K562 (cell line): ENCODE measurements at regions not wholly inside any gene's neighbourhood (a gene's known extent, or its start where the extent isn't known, plus 50 kb on each side); places are given as distances from the start of the nearest gene placed in this dataset.

Experiments used
- ATAC-seq: fragments of 200-7000 bp; cut with Tn5 transposase; 3 replicates; pipeline ENCODE4 v1.9.1; 2020; ENCODE audit warnings: moderate library complexity
- BruUV-seq: library from RNA; stranded (reverse); fragments of 400-500 nt; replicated peaks from 2 replicates; lab custom pipeline; 2021; lab: Mats Ljungman, UMichigan
- CTCF ChIA-PET: fragments of 300-600 bp; formaldehyde crosslinking; extraction: SDS; loops from one replicate; lab custom pipeline; 2021; ENCODE audit warnings: low intra/inter-chr PET ratio; lab: Yijun Ruan, JAX
- POLR2A ChIA-PET: fragments of 300-600, 350-650 bp; sonication (Branson Sonifier 250); formaldehyde crosslinking; extraction: SDS; loops from one replicate; lab custom pipeline; 2021; ENCODE audit warnings: antibody characterized with exemption, inconsistent platforms; lab: Yijun Ruan, JAX
- DNase-seq, 4 experiments: peaks; one replicate each; pipeline versions ENCODE4 v3.0.0 to v3.0.0-alpha.2; 2011 to 2018; ENCODE audit warnings: low spot score in 3 of 4, mixed read lengths in 3 of 4; ENCODE audit errors: extremely low read depth in 1 of 4
- FAIRE-seq: peaks from 2 replicates; lab custom pipeline; 2011; peaks lifted over from hg19 to GRCh38; lab: Jason Lieb, UNC
- H2AFZ ChIP-seq: 2 replicates; pipeline ENCODE4 v1.6.0; 2011; ENCODE audit warnings: low read depth, low read length, control low read depth, inconsistent platforms
- H3K27ac ChIP-seq: fragments of 200-600 bp; 3 replicates; pipeline ENCODE4 v1.8.0; 2011; ENCODE audit warnings: low read depth, mild to moderate bottlenecking, control low read depth, inconsistent platforms, low read length, moderate library complexity, mixed read lengths; ENCODE audit errors: extremely low read depth
- H3K27me3 ChIP-seq, 2 experiments: fragments of 300-600 bp in 1 of 2; 2 replicates in 1 of 2; 3 replicates in 1 of 2; pipeline versions ENCODE4 v1.6.0 to v1.8.0; 2011; ENCODE audit warnings: inconsistent platforms in 2 of 2, low read length in 2 of 2, mild to moderate bottlenecking in 1 of 2, mixed read lengths in 1 of 2, moderate library complexity in 1 of 2; ENCODE audit not compliant: control insufficient read depth in 2 of 2, insufficient read depth in 2 of 2
- H3K36me3 ChIP-seq: fragments of 300-600 bp; 3 replicates; pipeline ENCODE4 v1.8.0; 2011; ENCODE audit warnings: mild to moderate bottlenecking, low read length, inconsistent platforms; ENCODE audit not compliant: control insufficient read depth, insufficient read depth
- H3K4me1 ChIP-seq, 2 experiments: fragments of 200-600 bp in 1 of 2; replicated peaks in 1 of 2; 2 replicates in 1 of 2; 3 replicates in 1 of 2; pipeline versions ENCODE4 v1.5.1 to v1.8.0; 2011; ENCODE audit warnings: inconsistent platforms in 2 of 2, low read length in 2 of 2, mild to moderate bottlenecking in 1 of 2, mixed read lengths in 1 of 2, moderate library complexity in 1 of 2; ENCODE audit not compliant: control insufficient read depth in 2 of 2, insufficient read depth in 2 of 2
- H3K4me2 ChIP-seq: 2 replicates; pipeline ENCODE4 v1.6.1; 2011; ENCODE audit warnings: low read length, control low read depth, inconsistent platforms, mixed read lengths; ENCODE audit not compliant: insufficient read depth
- H3K4me3 ChIP-seq: fragments of 200-600 bp; sonication (generic), shearing (Covaris generic); 2 replicates; pipeline ENCODE4 v1.5.1; 2016; ENCODE audit warnings: control low read depth, inconsistent platforms
- H3K79me2 ChIP-seq: fragments of 200-600 bp; 3 replicates; pipeline ENCODE4 v1.8.0; 2011; ENCODE audit warnings: low read length, inconsistent platforms; ENCODE audit not compliant: control insufficient read depth, insufficient read depth
- H3K9ac ChIP-seq, 2 experiments: 2 replicates each; pipeline versions ENCODE4 v1.6.0 to v1.6.1; 2011; ENCODE audit warnings: low read depth in 2 of 2, low read length in 2 of 2, control low read depth in 1 of 2, inconsistent platforms in 1 of 2, mild to moderate bottlenecking in 1 of 2, mixed read lengths in 1 of 2; ENCODE audit not compliant: insufficient read depth in 1 of 2
- H3K9me1 ChIP-seq: one replicate; pipeline ENCODE4 v1.6.0; 2011; ENCODE audit warnings: inconsistent platforms, mild to moderate bottlenecking, low read length, moderate library complexity; ENCODE audit not compliant: control insufficient read depth, insufficient read depth
- H3K9me3 ChIP-seq: replicated peaks from 2 replicates; pipeline ENCODE4 v1.5.1; 2011; ENCODE audit warnings: low read depth, low read length, inconsistent platforms; ENCODE audit not compliant: control insufficient read depth, insufficient read depth
- H4K20me1 ChIP-seq: replicated peaks from 2 replicates; pipeline ENCODE4 v1.6.1; 2011; ENCODE audit warnings: low read length, inconsistent platforms, mixed read lengths; ENCODE audit not compliant: control insufficient read depth, insufficient read depth
- KLF16 ChIP-seq: IDR thresholded peaks from 2 replicates; pipeline ENCODE4 v1.6.1; 2016; ENCODE audit warnings: antibody characterized with exemption
- MCM7 ChIP-seq, 2 experiments: fragments of 450-650 bp; IDR thresholded peaks; 2 replicates each; pipeline ENCODE4 v1.6.1; 2016 to 2018
- NELFE ChIP-seq: IDR thresholded peaks from 2 replicates; pipeline ENCODE4 v1.6.1; 2011; ENCODE audit warnings: mild to moderate bottlenecking; ENCODE audit not compliant: insufficient read depth, insufficient read length
- PHB2 ChIP-seq: fragments of 450-650 bp; IDR thresholded peaks from 2 replicates; pipeline ENCODE4 v1.6.1; 2017; ENCODE audit warnings: low read depth
- SREBF2 ChIP-seq: sonication (generic); formaldehyde crosslinking; IDR thresholded peaks from 2 replicates; pipeline ENCODE4 v1.4.0; 2020; ENCODE audit warnings: mild to moderate bottlenecking, missing genetic modification reagents
- STAT5B ChIP-seq: fragments of 250-450 bp; sonication (Bioruptor Pico); IDR thresholded peaks from 2 replicates; pipeline ENCODE4 v1.8.0; 2021; ENCODE audit warnings: mild to moderate bottlenecking, inconsistent platforms
- XRCC5 ChIP-seq: fragments of 200-400 bp; formaldehyde crosslinking; IDR thresholded peaks from 2 replicates; pipeline ENCODE4 v1.6.1; 2017; ENCODE audit warnings: low read depth, mild to moderate bottlenecking, low read length
- WGBS: fragments of 100-300 bp; shearing (Covaris generic); methylation state at CpG from one replicate; pipeline ENCODE4 v1.1.6; 2016; ENCODE audit warnings: low coverage, mixed read lengths; ENCODE audit not compliant: insufficient coverage; ENCODE audit errors: missing lambda C conversion rate; 5-methylcytosine and 5-hydroxymethylcytosine counted together
- in situ Hi-C: fragments of 300-500 bp; cut with MboI; formaldehyde crosslinking; loops from 4 replicates; pipeline ENCODE4 v1.15.0; 2018; ENCODE audit warnings: inconsistent platforms, mixed read lengths
- intact Hi-C: fragments of 100-400 bp; cut with micrococcal nuclease; formaldehyde crosslinking; loops from 2 replicates; pipeline ENCODE4 v1.14.2; 2022
- TF ChIP-seq, protein P1 (sequence below): fragments of 250-450 bp; sonication (Bioruptor Pico); IDR thresholded peaks from 2 replicates; pipeline ENCODE4 v1.5.1; 2021; ENCODE audit warnings: mild to moderate bottlenecking
- TF ChIP-seq, protein P2 (sequence below): sonication (generic); formaldehyde crosslinking; IDR thresholded peaks from 2 replicates; pipeline ENCODE4 v1.8.1; 2023; ENCODE audit warnings: mild to moderate bottlenecking, missing genetic modification reagents
- TF ChIP-seq, protein P3 (sequence below), 2 experiments: fragments of 450-650 bp; conservative IDR thresholded peaks; 2 replicates each; pipeline ENCODE4 v1.6.1; 2017; ENCODE audit warnings: mild to moderate bottlenecking in 2 of 2, moderate library complexity in 2 of 2
- TF ChIP-seq, protein P4 (sequence below): fragments of 250-450 bp; sonication (Bioruptor Pico); IDR thresholded peaks from 2 replicates; pipeline ENCODE4 v1.4.0; 2020; ENCODE audit warnings: mild to moderate bottlenecking, moderate library complexity, borderline replicate concordance
- TF ChIP-seq, protein P5 (sequence below): sonication (generic); formaldehyde crosslinking; IDR thresholded peaks from 2 replicates; pipeline ENCODE4 v1.8.0; 2023; ENCODE audit warnings: mild to moderate bottlenecking, missing genetic modification reagents

DNA sequence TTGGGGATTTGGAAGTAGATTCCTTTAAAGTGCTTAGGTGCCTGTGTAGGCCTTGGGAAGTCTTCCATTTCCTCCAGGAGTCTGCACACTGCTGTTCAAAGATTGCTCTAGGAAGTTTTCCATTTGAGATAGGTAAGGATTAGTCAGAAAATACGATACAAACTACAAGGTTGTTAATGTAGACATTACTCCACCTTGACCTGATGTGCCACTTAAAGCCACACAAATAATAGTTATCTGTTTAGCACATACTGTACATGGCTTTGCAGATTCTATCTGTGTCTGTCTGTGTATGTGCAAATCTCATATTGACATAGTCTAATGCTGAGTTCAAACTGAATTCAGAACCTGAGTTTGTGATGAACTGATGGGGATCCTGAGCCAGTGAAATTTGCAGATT, 118.4 kb downstream of the RHOU start:
- intact Hi-C loops = no loop called here
- no peaks in the 10 kb centered on the region for H3K79me2 ChIP-seq
- no peak overlapping the region for H3K4me2 ChIP-seq
- ChIA-PET POLR2A (no interaction called here), CTCF (no interaction called here)
- H3K36me3 ChIP-seq = no peaks in the 10 kb centered on the region
- DNase-seq (no peak), FAIRE-seq (no peak), ATAC-seq (no peak)
- 0% methylated on average over 1 of the region's 1 CpG for WGBS
- H3K9me3 ChIP-seq = no peaks in the 10 kb centered on the region
- no TSS peak for BruUV-seq
- H4K20me1 ChIP-seq = no peaks in the 10 kb centered on the region
- no peak overlapping the region for H3K4me3 ChIP-seq
- no peak overlapping the region for H2AFZ ChIP-seq
- H3K9me1 ChIP-seq = no peaks in the 10 kb centered on the region
- no peak overlapping the region for H3K27ac ChIP-seq
- H3K9ac ChIP-seq = no peak overlapping the region
- in situ Hi-C loops = no loop called here
- no peaks in the 10 kb centered on the region for H3K4me1 ChIP-seq
- peaks cover 0 to 10% of the 10 kb centered on the region in 2 experiments; a peak in 1 of 5 replicates for H3K27me3 ChIP-seq
- TF ChIP-seq STAT5B (CRISPR knock-in tag) = no peak
- TF ChIP-seq SREBF2 (CRISPR knock-in tag) = no peak
- no peak for TF ChIP-seq PHB2
- TF ChIP-seq, protein P1, sequence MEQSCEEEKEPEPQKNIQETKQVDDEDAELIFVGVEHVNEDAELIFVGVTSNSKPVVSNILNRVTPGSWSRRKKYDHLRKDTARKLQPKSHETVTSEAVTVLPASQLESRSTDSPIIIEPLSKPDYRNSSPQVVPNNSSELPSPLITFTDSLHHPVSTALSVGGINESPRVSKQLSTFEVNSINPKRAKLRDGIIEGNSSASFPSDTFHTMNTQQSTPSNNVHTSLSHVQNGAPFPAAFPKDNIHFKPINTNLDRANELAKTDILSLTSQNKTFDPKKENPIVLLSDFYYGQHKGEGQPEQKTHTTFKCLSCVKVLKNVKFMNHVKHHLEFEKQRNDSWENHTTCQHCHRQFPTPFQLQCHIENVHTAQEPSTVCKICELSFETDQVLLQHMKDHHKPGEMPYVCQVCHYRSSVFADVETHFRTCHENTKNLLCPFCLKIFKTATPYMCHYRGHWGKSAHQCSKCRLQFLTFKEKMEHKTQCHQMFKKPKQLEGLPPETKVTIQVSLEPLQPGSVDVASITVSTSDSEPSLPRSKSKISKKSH (CRISPR knock-in tag) = no peak
- no peak for TF ChIP-seq NELFE
- TF ChIP-seq MCM7 (IDR thresholded peaks at IDR 0.05) = no peak
- no peak for TF ChIP-seq KLF16
- TF ChIP-seq, protein P2, sequence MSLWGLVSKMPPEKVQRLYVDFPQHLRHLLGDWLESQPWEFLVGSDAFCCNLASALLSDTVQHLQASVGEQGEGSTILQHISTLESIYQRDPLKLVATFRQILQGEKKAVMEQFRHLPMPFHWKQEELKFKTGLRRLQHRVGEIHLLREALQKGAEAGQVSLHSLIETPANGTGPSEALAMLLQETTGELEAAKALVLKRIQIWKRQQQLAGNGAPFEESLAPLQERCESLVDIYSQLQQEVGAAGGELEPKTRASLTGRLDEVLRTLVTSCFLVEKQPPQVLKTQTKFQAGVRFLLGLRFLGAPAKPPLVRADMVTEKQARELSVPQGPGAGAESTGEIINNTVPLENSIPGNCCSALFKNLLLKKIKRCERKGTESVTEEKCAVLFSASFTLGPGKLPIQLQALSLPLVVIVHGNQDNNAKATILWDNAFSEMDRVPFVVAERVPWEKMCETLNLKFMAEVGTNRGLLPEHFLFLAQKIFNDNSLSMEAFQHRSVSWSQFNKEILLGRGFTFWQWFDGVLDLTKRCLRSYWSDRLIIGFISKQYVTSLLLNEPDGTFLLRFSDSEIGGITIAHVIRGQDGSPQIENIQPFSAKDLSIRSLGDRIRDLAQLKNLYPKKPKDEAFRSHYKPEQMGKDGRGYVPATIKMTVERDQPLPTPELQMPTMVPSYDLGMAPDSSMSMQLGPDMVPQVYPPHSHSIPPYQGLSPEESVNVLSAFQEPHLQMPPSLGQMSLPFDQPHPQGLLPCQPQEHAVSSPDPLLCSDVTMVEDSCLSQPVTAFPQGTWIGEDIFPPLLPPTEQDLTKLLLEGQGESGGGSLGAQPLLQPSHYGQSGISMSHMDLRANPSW (CRISPR knock-in tag) = no peak
- no peak for TF ChIP-seq XRCC5
- TF ChIP-seq, protein P3, sequence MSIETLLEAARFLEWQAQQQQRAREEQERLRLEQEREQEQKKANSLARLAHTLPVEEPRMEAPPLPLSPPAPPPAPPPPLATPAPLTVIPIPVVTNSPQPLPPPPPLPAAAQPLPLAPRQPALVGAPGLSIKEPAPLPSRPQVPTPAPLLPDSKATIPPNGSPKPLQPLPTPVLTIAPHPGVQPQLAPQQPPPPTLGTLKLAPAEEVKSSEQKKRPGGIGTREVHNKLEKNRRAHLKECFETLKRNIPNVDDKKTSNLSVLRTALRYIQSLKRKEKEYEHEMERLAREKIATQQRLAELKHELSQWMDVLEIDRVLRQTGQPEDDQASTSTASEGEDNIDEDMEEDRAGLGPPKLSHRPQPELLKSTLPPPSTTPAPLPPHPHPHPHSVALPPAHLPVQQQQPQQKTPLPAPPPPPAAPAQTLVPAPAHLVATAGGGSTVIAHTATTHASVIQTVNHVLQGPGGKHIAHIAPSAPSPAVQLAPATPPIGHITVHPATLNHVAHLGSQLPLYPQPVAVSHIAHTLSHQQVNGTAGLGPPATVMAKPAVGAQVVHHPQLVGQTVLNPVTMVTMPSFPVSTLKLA (conservative IDR thresholded peaks at IDR 0.05) = no peak
- TF ChIP-seq, protein P4, sequence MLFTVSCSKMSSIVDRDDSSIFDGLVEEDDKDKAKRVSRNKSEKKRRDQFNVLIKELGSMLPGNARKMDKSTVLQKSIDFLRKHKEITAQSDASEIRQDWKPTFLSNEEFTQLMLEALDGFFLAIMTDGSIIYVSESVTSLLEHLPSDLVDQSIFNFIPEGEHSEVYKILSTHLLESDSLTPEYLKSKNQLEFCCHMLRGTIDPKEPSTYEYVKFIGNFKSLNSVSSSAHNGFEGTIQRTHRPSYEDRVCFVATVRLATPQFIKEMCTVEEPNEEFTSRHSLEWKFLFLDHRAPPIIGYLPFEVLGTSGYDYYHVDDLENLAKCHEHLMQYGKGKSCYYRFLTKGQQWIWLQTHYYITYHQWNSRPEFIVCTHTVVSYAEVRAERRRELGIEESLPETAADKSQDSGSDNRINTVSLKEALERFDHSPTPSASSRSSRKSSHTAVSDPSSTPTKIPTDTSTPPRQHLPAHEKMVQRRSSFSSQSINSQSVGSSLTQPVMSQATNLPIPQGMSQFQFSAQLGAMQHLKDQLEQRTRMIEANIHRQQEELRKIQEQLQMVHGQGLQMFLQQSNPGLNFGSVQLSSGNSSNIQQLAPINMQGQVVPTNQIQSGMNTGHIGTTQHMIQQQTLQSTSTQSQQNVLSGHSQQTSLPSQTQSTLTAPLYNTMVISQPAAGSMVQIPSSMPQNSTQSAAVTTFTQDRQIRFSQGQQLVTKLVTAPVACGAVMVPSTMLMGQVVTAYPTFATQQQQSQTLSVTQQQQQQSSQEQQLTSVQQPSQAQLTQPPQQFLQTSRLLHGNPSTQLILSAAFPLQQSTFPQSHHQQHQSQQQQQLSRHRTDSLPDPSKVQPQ (CRISPR knock-in tag) = no peak
- TF ChIP-seq, protein P5, sequence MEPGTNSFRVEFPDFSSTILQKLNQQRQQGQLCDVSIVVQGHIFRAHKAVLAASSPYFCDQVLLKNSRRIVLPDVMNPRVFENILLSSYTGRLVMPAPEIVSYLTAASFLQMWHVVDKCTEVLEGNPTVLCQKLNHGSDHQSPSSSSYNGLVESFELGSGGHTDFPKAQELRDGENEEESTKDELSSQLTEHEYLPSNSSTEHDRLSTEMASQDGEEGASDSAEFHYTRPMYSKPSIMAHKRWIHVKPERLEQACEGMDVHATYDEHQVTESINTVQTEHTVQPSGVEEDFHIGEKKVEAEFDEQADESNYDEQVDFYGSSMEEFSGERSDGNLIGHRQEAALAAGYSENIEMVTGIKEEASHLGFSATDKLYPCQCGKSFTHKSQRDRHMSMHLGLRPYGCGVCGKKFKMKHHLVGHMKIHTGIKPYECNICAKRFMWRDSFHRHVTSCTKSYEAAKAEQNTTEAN = no peak
